H1 (cell line): ENCODE measurements at regions not wholly inside any gene's neighbourhood (a gene's known extent, or its start where the extent isn't known, plus 50 kb on each side); places are given as distances from the start of the nearest gene placed in this dataset.

Experiments used
- CTCF ChIA-PET: fragments of 300-600 bp; sonication (Branson Sonifier 250); formaldehyde crosslinking; loops from one replicate; lab custom pipeline; 2021; ENCODE audit not compliant: partially characterized antibody; lab: Charles Lee
- POLR2A ChIA-PET: fragments of 300-600 bp; sonication (Branson Sonifier 250); formaldehyde crosslinking; loops from one replicate; lab custom pipeline; 2021; ENCODE audit warnings: inconsistent platforms; ENCODE audit not compliant: partially characterized antibody; lab: Charles Lee
- DNase-seq, 2 experiments: peaks; one replicate each; pipeline versions ENCODE4 v3.0.0 to v3.0.0-alpha.2; 2010 to 2022; ENCODE audit warnings: low spot score in 2 of 2, low read depth in 1 of 2, mixed read lengths in 1 of 2
- FAIRE-seq: peaks from 2 replicates; lab custom pipeline; 2011; peaks lifted over from hg19 to GRCh38; lab: Jason Lieb, UNC
- H2AFZ ChIP-seq: 2 replicates; pipeline ENCODE4 v1.8.1; 2012; ENCODE audit warnings: low read length, inconsistent platforms
- H2AK5ac ChIP-seq: 2 replicates; pipeline ENCODE4 v1.6.1; 2013; ENCODE audit warnings: low read depth, low read length
- H2BK120ac ChIP-seq: replicated peaks from 2 replicates; pipeline ENCODE3; 2013; ENCODE audit warnings: low read depth, low read length, inconsistent platforms
- H2BK12ac ChIP-seq: 2 replicates; pipeline ENCODE4 v1.6.1; 2013; ENCODE audit warnings: low read depth, low read length
- H2BK15ac ChIP-seq: 2 replicates; pipeline ENCODE4 v1.6.1; 2013; ENCODE audit warnings: low read length
- H2BK20ac ChIP-seq: 2 replicates; pipeline ENCODE4 v1.6.1; 2013; ENCODE audit warnings: low read length
- H2BK5ac ChIP-seq: 2 replicates; pipeline ENCODE4 v1.6.1; 2013; ENCODE audit warnings: low read depth, low read length
- H3K14ac ChIP-seq: 2 replicates; pipeline ENCODE4 v1.6.1; 2013; ENCODE audit warnings: inconsistent platforms; ENCODE audit not compliant: insufficient read length
- H3K18ac ChIP-seq: 2 replicates; pipeline ENCODE4 v1.6.1; 2013; ENCODE audit warnings: low read length; ENCODE audit errors: extremely low read depth
- H3K23ac ChIP-seq: 2 replicates; pipeline ENCODE4 v1.6.1; 2013; ENCODE audit warnings: inconsistent platforms; ENCODE audit not compliant: insufficient read length
- H3K23me2 ChIP-seq: 2 replicates; pipeline ENCODE4 v1.6.1; 2013; ENCODE audit warnings: low read depth, low read length
- H3K27ac ChIP-seq: 2 replicates; pipeline ENCODE4 v1.6.1; 2011; ENCODE audit warnings: low read depth, low read length, inconsistent platforms
- H3K27me3 ChIP-seq, 4 experiments: replicated peaks in 1 of 4; 1 replicate in 1 of 4; 2 replicates in 3 of 4; pipeline versions ENCODE4 v1.6.1 to v1.8.1; 2011 to 2013; ENCODE audit warnings: low read length in 3 of 4, mild to moderate bottlenecking in 3 of 4, inconsistent platforms in 2 of 4, mixed read lengths in 2 of 4, moderate library complexity in 1 of 4; ENCODE audit not compliant: control insufficient read depth in 3 of 4, insufficient read depth in 3 of 4; ENCODE audit errors: extremely low read depth in 1 of 4
- H3K36me3 ChIP-seq, 4 experiments: 2 replicates each; pipeline versions ENCODE4 v1.6.1 to v1.8.1; 2011 to 2013; ENCODE audit warnings: mild to moderate bottlenecking in 4 of 4, low read length in 3 of 4, moderate library complexity in 2 of 4, control low read depth in 1 of 4, inconsistent platforms in 1 of 4; ENCODE audit not compliant: insufficient read depth in 4 of 4, control insufficient read depth in 2 of 4
- H3K4ac ChIP-seq: replicated peaks from 2 replicates; pipeline ENCODE3; 2013; ENCODE audit warnings: low read length, low read depth, mixed read lengths, inconsistent platforms; ENCODE audit not compliant: insufficient read length
- H3K4me1 ChIP-seq, 4 experiments: replicated peaks in 1 of 4; 1 replicate in 1 of 4; 2 replicates in 3 of 4; pipeline versions ENCODE4 v1.6.1 to v1.8.1; 2011 to 2013; ENCODE audit warnings: low read length in 3 of 4, inconsistent platforms in 2 of 4, mixed read lengths in 1 of 4; ENCODE audit not compliant: insufficient read depth in 4 of 4, control insufficient read depth in 3 of 4
- H3K4me2 ChIP-seq, 2 experiments: 2 replicates each; pipeline versions ENCODE4 v1.6.1 to v1.8.1; 2011 to 2013; ENCODE audit warnings: low read depth in 2 of 2, low read length in 2 of 2, control low read depth in 1 of 2, inconsistent platforms in 1 of 2, mild to moderate bottlenecking in 1 of 2; ENCODE audit not compliant: insufficient read depth in 1 of 2
- H3K4me3 ChIP-seq, 4 experiments: fragments of 200-600, 300-600 bp in 1 of 4; sonication (generic), shearing (Covaris generic), sonication (Bioruptor Twin) in 1 of 4; 2 replicates each; pipeline versions ENCODE4 v1.5.1 to v1.8.1; 2011 to 2016; ENCODE audit warnings: low read length in 4 of 4, low read depth in 3 of 4, control low read depth in 2 of 4, inconsistent platforms in 2 of 4, mild to moderate bottlenecking in 2 of 4, mixed read lengths in 1 of 4, moderate library complexity in 1 of 4; ENCODE audit not compliant: insufficient read depth in 2 of 4; ENCODE audit errors: extremely low read depth in 1 of 4
- H3K56ac ChIP-seq: replicated peaks from 2 replicates; pipeline ENCODE3; 2013; ENCODE audit warnings: low read depth, mild to moderate bottlenecking, mixed read lengths, low read length, inconsistent platforms; ENCODE audit not compliant: insufficient read length
- H3K79me1 ChIP-seq: 2 replicates; pipeline ENCODE4 v1.6.1; 2013; ENCODE audit warnings: low read depth, low read length, control low read depth
- H3K79me2 ChIP-seq, 2 experiments: 2 replicates each; pipeline versions ENCODE4 v1.6.1 to v1.8.1; 2012 to 2013; ENCODE audit warnings: low read length in 2 of 2, mild to moderate bottlenecking in 2 of 2, inconsistent platforms in 1 of 2; ENCODE audit not compliant: insufficient read depth in 2 of 2, control insufficient read depth in 1 of 2
- H3K9ac ChIP-seq, 4 experiments: replicated peaks in 1 of 4; 1 replicate in 1 of 4; 2 replicates in 3 of 4; pipeline versions ENCODE4 v1.6.1 to v1.8.1; 2011 to 2013; ENCODE audit warnings: low read depth in 3 of 4, low read length in 3 of 4, control low read depth in 2 of 4, mild to moderate bottlenecking in 2 of 4, moderate library complexity in 2 of 4, inconsistent platforms in 1 of 4; ENCODE audit errors: extremely low read depth in 1 of 4
- H3K9me3 ChIP-seq, 2 experiments: 2 replicates each; pipeline versions ENCODE4 v1.6.1 to v1.8.1; 2012 to 2013; ENCODE audit warnings: mild to moderate bottlenecking in 2 of 2, moderate library complexity in 2 of 2, control low read depth in 1 of 2, inconsistent platforms in 1 of 2, low read depth in 1 of 2, low read length in 1 of 2, mixed read lengths in 1 of 2; ENCODE audit not compliant: insufficient read depth in 2 of 2
- H4K20me1 ChIP-seq, 2 experiments: replicated peaks in 1 of 2; 2 replicates each; pipeline versions ENCODE3 to v1.8.1; 2011 to 2013; ENCODE audit warnings: inconsistent platforms in 2 of 2, low read length in 2 of 2, mild to moderate bottlenecking in 1 of 2; ENCODE audit not compliant: insufficient read depth in 2 of 2, control insufficient read depth in 1 of 2
- H4K5ac ChIP-seq: 2 replicates; pipeline ENCODE4 v1.6.1; 2013; ENCODE audit warnings: low read length, low read depth, mixed read lengths, inconsistent platforms; ENCODE audit not compliant: insufficient read length
- H4K8ac ChIP-seq: 2 replicates; pipeline ENCODE4 v1.8.0; 2013; ENCODE audit warnings: mild to moderate bottlenecking, moderate library complexity, low read length, inconsistent platforms; ENCODE audit not compliant: insufficient read depth; ENCODE audit errors: extremely low read depth
- H4K91ac ChIP-seq: replicated peaks from 2 replicates; pipeline ENCODE3; 2013; ENCODE audit warnings: low read length, mixed read lengths, inconsistent platforms; ENCODE audit not compliant: insufficient read length
- ASH2L ChIP-seq: fragments of 200-600, 300-600 bp; sonication (generic); IDR thresholded peaks from one replicate; pipeline ENCODE4 v1.7.1; 2017; ENCODE audit warnings: low read length
- CHD1 ChIP-seq: IDR thresholded peaks from 2 replicates; pipeline ENCODE4 v1.6.1; 2012; ENCODE audit warnings: low read depth, low read length, improper control_type of control experiment
- EGR1 ChIP-seq: IDR thresholded peaks from 2 replicates; pipeline ENCODE4 v1.6.1; 2011; ENCODE audit warnings: low read depth, low read length, borderline replicate concordance
- HDAC2 ChIP-seq, 2 experiments: fragments of 300-600 bp in 1 of 2; sonication (generic) in 1 of 2; IDR thresholded peaks; 2 replicates each; pipeline ENCODE4 v1.6.1; 2011 to 2012; ENCODE audit warnings: low read depth in 2 of 2, low read length in 2 of 2, mild to moderate bottlenecking in 2 of 2, moderate library complexity in 2 of 2, borderline replicate concordance in 1 of 2, inconsistent platforms in 1 of 2
- KDM5A ChIP-seq: fragments of 200-600 bp; IDR thresholded peaks from 2 replicates; pipeline ENCODE4 v1.7.1; 2012; ENCODE audit warnings: mild to moderate bottlenecking, low read length, inconsistent platforms, mixed read lengths
- POLR2AphosphoS5 ChIP-seq: IDR thresholded peaks from 2 replicates; pipeline ENCODE4 v1.6.1; 2011; ENCODE audit warnings: low read depth, low read length
- RNF2 ChIP-seq: fragments of 200-900, 300-1000 bp; sonication (generic); IDR thresholded peaks from 2 replicates; pipeline ENCODE4 v1.7.1; 2016; ENCODE audit warnings: borderline replicate concordance, low read depth, mild to moderate bottlenecking, antibody characterized with exemption, low read length; ENCODE audit not compliant: poor library complexity, severe bottlenecking; ENCODE audit errors: missing control alignments
- SAP30 ChIP-seq: fragments of 300-600 bp; sonication (generic); IDR thresholded peaks from 2 replicates; pipeline ENCODE4 v1.7.1; 2012; ENCODE audit warnings: low read length, moderate library complexity, mild to moderate bottlenecking, inconsistent platforms; ENCODE audit not compliant: insufficient read depth, insufficient replicate concordance
- SP1 ChIP-seq: IDR thresholded peaks from 2 replicates; pipeline ENCODE4 v1.6.1; 2011; ENCODE audit warnings: low read depth, low read length
- SP4 ChIP-seq: IDR thresholded peaks from 2 replicates; pipeline ENCODE4 v1.6.1; 2012; ENCODE audit warnings: low read length, inconsistent platforms
- TAF7 ChIP-seq: optimal IDR thresholded peaks from 2 replicates; pipeline ENCODE3; 2011; ENCODE audit warnings: low read depth, mild to moderate bottlenecking, inconsistent platforms, low read length, moderate library complexity, borderline replicate concordance
- TBP ChIP-seq: IDR thresholded peaks from 2 replicates; pipeline ENCODE4 v1.6.1; 2011; ENCODE audit warnings: low read depth, low read length, improper control_type of control experiment
- TEAD4 ChIP-seq: IDR thresholded peaks from 2 replicates; pipeline ENCODE4 v1.6.1; 2012; ENCODE audit warnings: low read depth, low read length, inconsistent platforms, mixed read lengths
- USF2 ChIP-seq: IDR thresholded peaks from 2 replicates; pipeline ENCODE4 v1.6.1; 2011; ENCODE audit warnings: low read length, improper control_type of control experiment
- WGBS, 2 experiments: shearing (Covaris generic) in 1 of 2; methylation state at CpG; one replicate each; pipeline versions ENCODE4 v1.1.6 to v1.1.7; 2013 to 2015; ENCODE audit warnings: low lambda C conversion rate in 2 of 2, mixed read lengths in 2 of 2, inconsistent platforms in 1 of 2, low coverage in 1 of 2, missing lambda C conversion rate in 1 of 2; ENCODE audit not compliant: insufficient replicate concordance in 2 of 2, insufficient coverage in 1 of 2, insufficient read length in 1 of 2; ENCODE audit errors: extremely low coverage in 1 of 2, missing lambda C conversion rate in 1 of 2; 5-methylcytosine and 5-hydroxymethylcytosine counted together

GRCh38 chr3:64340641-64341101 lies 115.4 kb upstream of the PRICKLE2 start:
- no peak overlapping the region for H4K5ac ChIP-seq
- H4K91ac ChIP-seq, result no peak overlapping the region
- no peak overlapping the region for H3K4me2 ChIP-seq
- H3K56ac ChIP-seq, result no peak overlapping the region
- H3K9ac ChIP-seq, result no peak overlapping the region
- ChIA-PET POLR2A (no interaction called here), CTCF (interaction anchor here (1.5 to 2.1 kb wide), 3 partner anchors 9 to 123 kb away, joined by 3 to 7 read pairs (median 5); no protein-coding TSS in a partner anchor)
- no peak overlapping the region for H2AFZ ChIP-seq
- H3K23me2 ChIP-seq, result no peaks in the 10 kb centered on the region
- H3K23ac ChIP-seq, result no peak overlapping the region
- no peak overlapping the region for H2BK20ac ChIP-seq
- H3K79me1 ChIP-seq, result no peaks in the 10 kb centered on the region
- no peaks in the 10 kb centered on the region for H3K9me3 ChIP-seq
- H2AK5ac ChIP-seq, result no peak overlapping the region
- H2BK5ac ChIP-seq, result no peak overlapping the region
- no peaks in the 10 kb centered on the region for H3K36me3 ChIP-seq
- no peak overlapping the region for H2BK15ac ChIP-seq
- no peaks in the 10 kb centered on the region for H4K20me1 ChIP-seq
- H3K4ac ChIP-seq, result no peak overlapping the region
- H3K4me1 ChIP-seq, result peaks cover 5 to 20% (median 9%) of the 10 kb centered on the region in 4 experiments; a peak in 6 of 7 replicates
- H2BK12ac ChIP-seq, result no peak overlapping the region
- H3K27ac ChIP-seq, result no peak overlapping the region
- FAIRE-seq, result no peak
- no peak overlapping the region for H3K14ac ChIP-seq
- no peak overlapping the region for H4K8ac ChIP-seq
- H3K4me3 ChIP-seq, result no peak overlapping the region
- 88% methylated on average over 11 of the region's 11 CpGs; no CpG with 5 or more reads in 1 of the 2 experiments for WGBS, 2 experiments
- no peak for DNase-seq
- H3K79me2 ChIP-seq, result no peaks in the 10 kb centered on the region
- no peak overlapping the region for H2BK120ac ChIP-seq
- H3K27me3 ChIP-seq, result no peaks in the 10 kb centered on the region
- no peak overlapping the region for H3K18ac ChIP-seq
- TF ChIP-seq USF2, result no peak
- no peak for TF ChIP-seq HDAC2 (IDR thresholded peaks at IDR 0.05; ENCODE audit: borderline replicate concordance in 1 of 2, low read depth in 2 of 2, low read length in 2 of 2)
- TF ChIP-seq RNF2, result no peak
- TF ChIP-seq TBP, result no peak
- no peak for TF ChIP-seq SP4
- TF ChIP-seq ASH2L, result no peak
- TF ChIP-seq EGR1, result no peak
- no peak for TF ChIP-seq TEAD4
- no peak for TF ChIP-seq TAF7
- no peak for TF ChIP-seq SP1
- no peak for TF ChIP-seq KDM5A
- no peak for TF ChIP-seq SAP30
- no peak for TF ChIP-seq POLR2AphosphoS5
- no peak for TF ChIP-seq CHD1
